Cerebellar cortex (tissue), 1 donor: ENCODE measurements at regions not wholly inside any gene's neighbourhood (a gene's known extent, or its start where the extent isn't known, plus 50 kb on each side); places are given as distances from the start of the nearest gene placed in this dataset.
A peak's percentile ranks its signal among the peaks of the same experiment; 100 is the strongest.

ENCODE experiments used
- DNase-seq: peaks from one replicate; pipeline ENCODE4 v3.0.0-alpha.2; 2015; ENCODE audit warnings: low spot score

DNA sequence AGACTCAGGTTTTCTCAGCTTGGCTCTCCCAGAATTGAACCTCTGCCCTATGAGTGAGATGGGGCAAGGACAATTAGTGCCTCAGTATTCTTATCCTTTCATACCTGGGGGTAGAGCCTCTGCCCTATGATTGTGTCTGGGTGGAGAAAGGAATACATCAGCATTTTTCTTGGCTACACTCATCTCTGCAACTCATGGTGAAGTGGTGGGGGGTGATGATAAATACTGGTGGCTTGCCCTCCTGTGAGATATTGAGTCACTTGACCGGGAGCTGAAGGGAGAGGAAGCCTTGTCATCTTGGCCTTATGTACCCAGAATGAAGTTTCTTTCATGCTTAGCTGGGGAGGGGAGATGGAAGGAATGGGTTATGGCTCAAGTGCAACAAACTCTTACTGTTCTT, 71.3 kb upstream of the ENOX2 start:
- DNase-seq: no peak

DNA sequence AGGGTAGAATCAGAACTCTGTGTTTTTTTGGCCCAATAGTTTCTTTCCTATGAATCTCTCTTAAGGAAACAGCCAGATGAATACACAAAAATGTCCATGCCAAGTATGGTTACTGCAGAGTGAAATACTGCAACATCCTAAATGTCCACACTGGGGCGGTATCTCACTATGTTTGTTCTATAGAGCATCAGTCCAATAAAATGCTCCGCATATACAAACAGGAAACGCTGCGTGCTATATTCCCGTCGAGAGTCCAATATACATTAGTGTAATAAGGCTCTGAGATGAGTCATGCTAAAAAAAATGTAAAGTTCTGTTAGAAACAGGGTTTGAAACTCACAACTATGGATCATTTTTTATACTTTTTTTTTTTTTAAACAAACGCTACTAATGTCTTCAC, 72.9 kb upstream of the ENOX2 start:
- DNase-seq: peak; percentile 10

DNA sequence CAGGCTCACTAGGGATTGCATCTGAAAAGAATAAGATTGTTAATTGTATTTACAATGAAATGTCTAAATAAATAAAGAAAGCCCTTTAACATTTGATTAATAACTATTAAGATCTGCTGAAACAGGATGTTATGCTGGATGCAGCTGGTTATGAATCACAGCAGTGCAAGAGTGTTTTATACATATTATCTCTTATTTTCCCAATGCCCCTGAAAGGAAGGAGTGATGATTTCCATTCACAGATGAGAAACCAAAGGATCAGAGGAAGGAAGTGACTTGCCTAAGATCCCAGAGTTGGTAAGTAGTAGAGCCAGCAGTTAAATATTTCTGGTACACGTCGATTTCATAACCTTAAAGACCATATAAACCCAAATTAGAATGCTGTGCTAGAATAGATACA, 76.3 kb upstream of the ARHGAP36 start:
- no peak for DNase-seq

DNA sequence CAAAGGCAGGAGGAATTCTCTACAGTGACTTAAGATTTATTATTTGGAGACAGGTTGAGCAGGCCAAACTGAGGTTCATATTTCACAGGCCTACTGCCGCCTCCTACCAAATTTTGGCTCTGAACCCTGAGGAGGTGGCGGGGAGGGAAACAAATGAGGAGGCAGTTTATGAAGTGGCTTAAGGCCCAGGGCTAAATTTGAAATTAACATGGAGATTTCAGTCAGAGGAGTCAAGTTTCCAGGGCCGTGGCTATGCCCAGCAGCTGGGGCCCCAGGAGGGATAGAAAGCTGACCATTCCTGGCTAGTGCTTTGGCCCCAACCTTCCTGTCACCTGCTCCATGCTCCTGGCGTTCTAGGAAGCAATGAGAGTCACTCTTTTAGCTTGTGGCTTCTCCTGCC, 73.4 kb upstream of the ARHGAP36 start:
- DNase-seq: no peak

DNA sequence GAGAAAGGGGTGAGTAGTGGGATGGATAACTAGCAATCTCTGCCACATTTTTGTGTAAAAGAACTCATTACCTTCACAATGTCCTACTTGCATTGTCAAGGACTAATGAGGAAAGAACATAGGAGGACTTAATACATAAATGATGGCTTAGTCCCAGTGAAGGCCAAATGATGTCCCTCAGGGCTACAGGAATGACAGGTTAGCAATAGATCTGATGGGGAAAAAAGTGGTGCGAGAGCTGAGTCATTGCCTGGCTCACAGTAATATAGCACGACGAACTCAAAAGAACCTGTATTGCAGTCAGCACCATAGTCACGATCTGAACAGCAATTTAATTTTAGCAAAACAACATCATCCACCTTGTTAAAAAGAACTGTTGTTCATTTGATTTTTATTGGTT, 70.9 kb upstream of the ARHGAP36 start:
- no peak for DNase-seq

DNA sequence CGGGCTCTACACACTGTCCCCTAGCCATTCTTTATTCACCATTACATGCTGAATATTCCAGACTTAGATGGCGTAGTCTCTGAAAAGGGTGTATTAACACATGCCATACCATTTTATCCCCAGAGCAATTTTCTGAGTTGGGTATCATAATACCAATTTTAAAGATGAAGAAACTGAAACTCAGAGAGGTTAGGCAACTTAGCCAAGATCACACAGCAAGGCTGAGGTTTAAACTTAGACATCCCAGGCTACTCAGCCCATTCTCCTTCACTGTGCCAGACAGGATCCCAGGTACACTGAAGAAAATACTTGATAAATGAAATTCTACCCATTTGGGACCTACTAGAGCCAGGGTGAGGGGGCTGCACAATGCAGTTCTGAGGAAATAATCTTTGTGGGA, 67.4 kb upstream of the ARHGAP36 start:
- DNase-seq: no peak

DNA sequence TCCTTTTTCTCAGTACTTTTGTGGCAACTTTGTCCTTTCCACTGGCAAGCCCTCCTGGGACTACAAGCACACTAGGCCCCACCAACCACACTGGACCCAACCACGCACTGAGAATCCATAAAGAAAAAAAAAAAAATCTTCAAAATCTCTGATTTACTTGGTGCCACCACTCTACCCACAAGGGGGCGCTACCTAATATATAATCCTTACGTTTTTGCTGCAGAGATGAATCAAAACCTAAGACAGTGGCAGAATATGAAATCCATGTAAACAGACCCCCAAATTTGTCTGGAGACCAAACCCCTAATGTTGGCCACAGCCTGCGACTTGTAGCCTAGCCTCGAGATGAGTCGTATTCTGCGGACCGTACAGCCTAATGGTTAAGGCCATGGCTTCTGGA, 63.5 kb upstream of the ARHGAP36 start:
- no peak for DNase-seq

DNA sequence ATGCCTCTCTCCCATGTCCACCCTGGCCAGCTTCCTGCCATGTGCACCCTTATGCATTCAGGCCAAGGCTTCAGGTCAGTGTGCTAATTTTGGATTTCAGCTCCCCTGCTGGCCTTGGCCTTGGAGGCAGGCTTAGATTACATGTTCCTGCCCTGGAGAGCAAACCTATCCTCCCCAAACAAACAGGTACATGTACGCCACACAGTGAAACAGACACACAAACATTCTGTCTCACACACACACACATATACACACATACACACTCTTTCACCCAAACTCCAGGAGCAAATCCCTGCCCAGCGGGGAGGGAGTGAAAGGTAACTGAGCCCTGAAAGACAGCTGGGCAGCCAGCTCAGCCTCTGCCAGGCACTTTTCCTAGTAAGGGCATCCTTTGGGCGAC, 62.7 kb upstream of the ARHGAP36 start:
- no peak for DNase-seq

DNA sequence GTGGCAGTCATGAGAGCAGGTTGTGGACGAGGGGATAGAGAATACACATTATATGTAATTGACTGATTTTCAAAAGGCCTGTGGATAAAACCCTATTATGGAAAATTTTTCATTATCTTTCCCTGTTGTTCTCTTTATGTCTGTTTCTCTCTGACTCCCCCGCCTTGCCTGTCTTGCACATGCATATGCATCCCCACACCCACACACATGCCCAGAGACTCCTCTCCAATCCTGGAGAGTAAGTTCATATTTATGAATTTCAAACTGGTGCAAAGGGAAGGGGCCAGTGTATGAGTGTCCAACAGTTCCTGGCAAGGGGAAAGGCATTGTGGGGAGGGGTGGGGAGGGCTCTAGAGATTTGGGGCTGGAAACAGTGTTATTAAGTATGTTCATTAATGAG, 60.8 kb upstream of the ARHGAP36 start:
- DNase-seq: no peak

DNA sequence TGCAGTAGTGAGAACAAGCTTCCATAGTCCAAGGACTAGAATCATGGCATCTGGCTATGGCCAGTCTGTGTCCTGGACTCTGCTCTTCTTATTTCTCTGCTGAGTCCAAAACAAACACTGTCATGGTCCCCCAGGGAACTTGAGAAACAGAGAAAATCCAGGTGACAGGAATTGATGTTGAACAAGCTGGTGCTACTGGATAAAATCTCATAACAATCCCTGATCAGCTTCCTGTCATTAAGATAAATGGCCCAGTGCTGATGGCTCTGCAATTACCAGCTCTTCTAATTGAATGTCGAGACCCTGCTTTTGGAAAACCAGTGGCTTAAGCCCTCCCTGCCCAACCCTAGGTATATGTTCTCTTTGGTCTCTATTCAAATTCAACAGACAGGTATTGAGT, 58.8 kb upstream of the ARHGAP36 start:
- DNase-seq: no peak
